NB4 (cell line): ENCODE measurements at regions not wholly inside any gene's neighbourhood (a gene's known extent, or its start where the extent isn't known, plus 50 kb on each side); places are given as distances from the start of the nearest gene placed in this dataset.

ENCODE experiments used
- DNase-seq: peaks from one replicate; pipeline ENCODE4 v3.0.0; 2010; ENCODE audit warnings: low read depth
- H3K4me3 ChIP-seq: one replicate; pipeline ENCODE4 v1.5.1; 2011; ENCODE audit warnings: mild to moderate bottlenecking, low read depth, low read length, moderate library complexity
- CTCF ChIP-seq: IDR thresholded peaks from one replicate; pipeline ENCODE4 v1.5.1; 2012; ENCODE audit warnings: low read depth, low read length
- MAX ChIP-seq: IDR thresholded peaks from 2 replicates; pipeline ENCODE4 v1.6.1; 2011; ENCODE audit warnings: low read depth, low read length
- MYC ChIP-seq: IDR thresholded peaks from 2 replicates; pipeline ENCODE4 v1.6.1; 2011; ENCODE audit warnings: low read depth, low read length
- POLR2A ChIP-seq: IDR thresholded peaks from 2 replicates; pipeline ENCODE4 v1.6.1; 2011; ENCODE audit warnings: mild to moderate bottlenecking; ENCODE audit not compliant: insufficient read length; ENCODE audit errors: extremely low read depth

GRCh38 chr20:60669211-60669610 is 582.9 kb upstream of the CDH4 start:
- no peak for DNase-seq
- H3K4me3 ChIP-seq: no peak overlapping the region
- TF ChIP-seq MYC: no peak
- no peak for TF ChIP-seq CTCF
- TF ChIP-seq MAX: no peak
- no peak for TF ChIP-seq POLR2A

GRCh38 chr20:60676011-60676410 is 576.0 kb upstream of the CDH4 start:
- H3K4me3 ChIP-seq: no peak overlapping the region
- no peak for DNase-seq
- TF ChIP-seq CTCF: no peak
- no peak for TF ChIP-seq POLR2A
- TF ChIP-seq MYC: no peak
- no peak for TF ChIP-seq MAX

- H3K4me3 ChIP-seq: no peak overlapping the region
- no peak for DNase-seq
- TF ChIP-seq POLR2A (no peak), MYC (no peak), MAX (no peak), CTCF (no peak)
These were observed 574.2 kb upstream of the CDH4 start for GRCh38 chr20:60677819-60678218.

- TF ChIP-seq POLR2A: no peak
- no peak for TF ChIP-seq CTCF
- no peak for TF ChIP-seq MYC
- TF ChIP-seq MAX: no peak
- H3K4me3 ChIP-seq: no peak overlapping the region
- no peak for DNase-seq
These were observed 571.5 kb upstream of the CDH4 start for GRCh38 chr20:60680554-60680953.

GRCh38 chr20:60687213-60687612 is 564.8 kb upstream of the CDH4 start:
- DNase-seq: no peak
- TF ChIP-seq POLR2A (no peak), MAX (no peak), MYC (no peak)

GRCh38 chr20:60690771-60691170 is 561.3 kb upstream of the CDH4 start:
- no peak for DNase-seq
- no peak for TF ChIP-seq MYC
- TF ChIP-seq CTCF: no peak
- no peak for TF ChIP-seq MAX
- no peak for TF ChIP-seq POLR2A
- no peak overlapping the region for H3K4me3 ChIP-seq

More at GRCh38 chr20:60687213-60687612, 564.8 kb upstream of the CDH4 start:
- no peak overlapping the region for H3K4me3 ChIP-seq
